H1 (cell line): ENCODE measurements at regions not wholly inside any gene's neighbourhood (a gene's known extent, or its start where the extent isn't known, plus 50 kb on each side); places are given as distances from the start of the nearest gene placed in this dataset.

ENCODE experiments used
- CTCF ChIA-PET: fragments of 300-600 bp; sonication (Branson Sonifier 250); formaldehyde crosslinking; loops from one replicate; lab custom pipeline; 2021; ENCODE audit not compliant: partially characterized antibody; lab: Charles Lee
- POLR2A ChIA-PET: fragments of 300-600 bp; sonication (Branson Sonifier 250); formaldehyde crosslinking; loops from one replicate; lab custom pipeline; 2021; ENCODE audit warnings: inconsistent platforms; ENCODE audit not compliant: partially characterized antibody; lab: Charles Lee
- DNase-seq, 2 experiments: peaks; one replicate each; pipeline versions ENCODE4 v3.0.0 to v3.0.0-alpha.2; 2010 to 2022; ENCODE audit warnings: low spot score in 2 of 2, low read depth in 1 of 2, mixed read lengths in 1 of 2
- FAIRE-seq: peaks from 2 replicates; lab custom pipeline; 2011; peaks lifted over from hg19 to GRCh38; lab: Jason Lieb, UNC
- H2AFZ ChIP-seq: 2 replicates; pipeline ENCODE4 v1.8.1; 2012; ENCODE audit warnings: low read length, inconsistent platforms
- H2AK5ac ChIP-seq: 2 replicates; pipeline ENCODE4 v1.6.1; 2013; ENCODE audit warnings: low read depth, low read length
- H2BK120ac ChIP-seq: replicated peaks from 2 replicates; pipeline ENCODE3; 2013; ENCODE audit warnings: low read depth, low read length, inconsistent platforms
- H2BK12ac ChIP-seq: 2 replicates; pipeline ENCODE4 v1.6.1; 2013; ENCODE audit warnings: low read depth, low read length
- H2BK15ac ChIP-seq: 2 replicates; pipeline ENCODE4 v1.6.1; 2013; ENCODE audit warnings: low read length
- H2BK20ac ChIP-seq: 2 replicates; pipeline ENCODE4 v1.6.1; 2013; ENCODE audit warnings: low read length
- H2BK5ac ChIP-seq: 2 replicates; pipeline ENCODE4 v1.6.1; 2013; ENCODE audit warnings: low read depth, low read length
- H3K14ac ChIP-seq: 2 replicates; pipeline ENCODE4 v1.6.1; 2013; ENCODE audit warnings: inconsistent platforms; ENCODE audit not compliant: insufficient read length
- H3K18ac ChIP-seq: 2 replicates; pipeline ENCODE4 v1.6.1; 2013; ENCODE audit warnings: low read length; ENCODE audit errors: extremely low read depth
- H3K23ac ChIP-seq: 2 replicates; pipeline ENCODE4 v1.6.1; 2013; ENCODE audit warnings: inconsistent platforms; ENCODE audit not compliant: insufficient read length
- H3K23me2 ChIP-seq: 2 replicates; pipeline ENCODE4 v1.6.1; 2013; ENCODE audit warnings: low read depth, low read length
- H3K27ac ChIP-seq: 2 replicates; pipeline ENCODE4 v1.6.1; 2011; ENCODE audit warnings: low read depth, low read length, inconsistent platforms
- H3K27me3 ChIP-seq, 4 experiments: replicated peaks in 1 of 4; 1 replicate in 1 of 4; 2 replicates in 3 of 4; pipeline versions ENCODE4 v1.6.1 to v1.8.1; 2011 to 2013; ENCODE audit warnings: low read length in 3 of 4, mild to moderate bottlenecking in 3 of 4, inconsistent platforms in 2 of 4, mixed read lengths in 2 of 4, moderate library complexity in 1 of 4; ENCODE audit not compliant: control insufficient read depth in 3 of 4, insufficient read depth in 3 of 4; ENCODE audit errors: extremely low read depth in 1 of 4
- H3K36me3 ChIP-seq, 4 experiments: 2 replicates each; pipeline versions ENCODE4 v1.6.1 to v1.8.1; 2011 to 2013; ENCODE audit warnings: mild to moderate bottlenecking in 4 of 4, low read length in 3 of 4, moderate library complexity in 2 of 4, control low read depth in 1 of 4, inconsistent platforms in 1 of 4; ENCODE audit not compliant: insufficient read depth in 4 of 4, control insufficient read depth in 2 of 4
- H3K4ac ChIP-seq: replicated peaks from 2 replicates; pipeline ENCODE3; 2013; ENCODE audit warnings: low read length, low read depth, mixed read lengths, inconsistent platforms; ENCODE audit not compliant: insufficient read length
- H3K4me1 ChIP-seq, 4 experiments: replicated peaks in 1 of 4; 1 replicate in 1 of 4; 2 replicates in 3 of 4; pipeline versions ENCODE4 v1.6.1 to v1.8.1; 2011 to 2013; ENCODE audit warnings: low read length in 3 of 4, inconsistent platforms in 2 of 4, mixed read lengths in 1 of 4; ENCODE audit not compliant: insufficient read depth in 4 of 4, control insufficient read depth in 3 of 4
- H3K4me2 ChIP-seq, 2 experiments: 2 replicates each; pipeline versions ENCODE4 v1.6.1 to v1.8.1; 2011 to 2013; ENCODE audit warnings: low read depth in 2 of 2, low read length in 2 of 2, control low read depth in 1 of 2, inconsistent platforms in 1 of 2, mild to moderate bottlenecking in 1 of 2; ENCODE audit not compliant: insufficient read depth in 1 of 2
- H3K4me3 ChIP-seq, 4 experiments: fragments of 200-600, 300-600 bp in 1 of 4; sonication (generic), shearing (Covaris generic), sonication (Bioruptor Twin) in 1 of 4; 2 replicates each; pipeline versions ENCODE4 v1.5.1 to v1.8.1; 2011 to 2016; ENCODE audit warnings: low read length in 4 of 4, low read depth in 3 of 4, control low read depth in 2 of 4, inconsistent platforms in 2 of 4, mild to moderate bottlenecking in 2 of 4, mixed read lengths in 1 of 4, moderate library complexity in 1 of 4; ENCODE audit not compliant: insufficient read depth in 2 of 4; ENCODE audit errors: extremely low read depth in 1 of 4
- H3K56ac ChIP-seq: replicated peaks from 2 replicates; pipeline ENCODE3; 2013; ENCODE audit warnings: low read depth, mild to moderate bottlenecking, mixed read lengths, low read length, inconsistent platforms; ENCODE audit not compliant: insufficient read length
- H3K79me1 ChIP-seq: 2 replicates; pipeline ENCODE4 v1.6.1; 2013; ENCODE audit warnings: low read depth, low read length, control low read depth
- H3K79me2 ChIP-seq, 2 experiments: 2 replicates each; pipeline versions ENCODE4 v1.6.1 to v1.8.1; 2012 to 2013; ENCODE audit warnings: low read length in 2 of 2, mild to moderate bottlenecking in 2 of 2, inconsistent platforms in 1 of 2; ENCODE audit not compliant: insufficient read depth in 2 of 2, control insufficient read depth in 1 of 2
- H3K9ac ChIP-seq, 4 experiments: replicated peaks in 1 of 4; 1 replicate in 1 of 4; 2 replicates in 3 of 4; pipeline versions ENCODE4 v1.6.1 to v1.8.1; 2011 to 2013; ENCODE audit warnings: low read depth in 3 of 4, low read length in 3 of 4, control low read depth in 2 of 4, mild to moderate bottlenecking in 2 of 4, moderate library complexity in 2 of 4, inconsistent platforms in 1 of 4; ENCODE audit errors: extremely low read depth in 1 of 4
- H3K9me3 ChIP-seq, 2 experiments: 2 replicates each; pipeline versions ENCODE4 v1.6.1 to v1.8.1; 2012 to 2013; ENCODE audit warnings: mild to moderate bottlenecking in 2 of 2, moderate library complexity in 2 of 2, control low read depth in 1 of 2, inconsistent platforms in 1 of 2, low read depth in 1 of 2, low read length in 1 of 2, mixed read lengths in 1 of 2; ENCODE audit not compliant: insufficient read depth in 2 of 2
- H4K20me1 ChIP-seq, 2 experiments: replicated peaks in 1 of 2; 2 replicates each; pipeline versions ENCODE3 to v1.8.1; 2011 to 2013; ENCODE audit warnings: inconsistent platforms in 2 of 2, low read length in 2 of 2, mild to moderate bottlenecking in 1 of 2; ENCODE audit not compliant: insufficient read depth in 2 of 2, control insufficient read depth in 1 of 2
- H4K5ac ChIP-seq: 2 replicates; pipeline ENCODE4 v1.6.1; 2013; ENCODE audit warnings: low read length, low read depth, mixed read lengths, inconsistent platforms; ENCODE audit not compliant: insufficient read length
- H4K8ac ChIP-seq: 2 replicates; pipeline ENCODE4 v1.8.0; 2013; ENCODE audit warnings: mild to moderate bottlenecking, moderate library complexity, low read length, inconsistent platforms; ENCODE audit not compliant: insufficient read depth; ENCODE audit errors: extremely low read depth
- H4K91ac ChIP-seq: replicated peaks from 2 replicates; pipeline ENCODE3; 2013; ENCODE audit warnings: low read length, mixed read lengths, inconsistent platforms; ENCODE audit not compliant: insufficient read length
- BCL11A ChIP-seq, 2 experiments: IDR thresholded peaks; one replicate each; pipeline ENCODE4 v1.6.1; 2011; ENCODE audit warnings: low read depth in 2 of 2, low read length in 2 of 2, mild to moderate bottlenecking in 2 of 2
- SUZ12 ChIP-seq: fragments of 200-600 bp; sonication (generic); IDR thresholded peaks from 2 replicates; pipeline ENCODE4 v1.6.1; 2012; ENCODE audit warnings: mild to moderate bottlenecking, inconsistent platforms, low read length, moderate library complexity, mixed read lengths
- TAF1 ChIP-seq: IDR thresholded peaks from 2 replicates; pipeline ENCODE4 v1.6.1; 2011; ENCODE audit warnings: mild to moderate bottlenecking, low read depth, low read length
- TCF12 ChIP-seq: IDR thresholded peaks from 2 replicates; pipeline ENCODE4 v1.6.1; 2011; ENCODE audit warnings: low read depth, mild to moderate bottlenecking, low read length
- ZNF274 ChIP-seq: IDR thresholded peaks from 2 replicates; pipeline ENCODE4 v1.7.0; 2012; ENCODE audit warnings: low read length, borderline replicate concordance; ENCODE audit errors: extremely low read depth

GRCh38 chr5:116880150-116880549 is 305.5 kb upstream of the SEMA6A start:
- Histone ChIP-seq H2BK120ac (no peak overlapping the region), H3K27me3 (no peaks in the 10 kb centered on the region; a peak in 1 of 7 replicates), H3K4me2 (no peak overlapping the region), H3K79me2 (no peaks in the 10 kb centered on the region), H4K91ac (no peak overlapping the region), H4K5ac (no peak overlapping the region), H3K56ac (no peak overlapping the region), H3K4ac (no peak overlapping the region), H3K18ac (no peak overlapping the region), H2BK5ac (no peak overlapping the region), H4K20me1 (no peaks in the 10 kb centered on the region), H4K8ac (no peak overlapping the region), H3K9me3 (peaks cover 0 to 5% of the 10 kb centered on the region in 2 experiments; a peak in 1 of 4 replicates), H3K14ac (no peak overlapping the region), H2BK12ac (no peak overlapping the region), H3K9ac (no peak overlapping the region), H3K23me2 (no peaks in the 10 kb centered on the region), H3K23ac (no peak overlapping the region), H2BK15ac (no peak overlapping the region), H3K36me3 (no peaks in the 10 kb centered on the region; a peak in 1 of 8 replicates), H2AFZ (no peak overlapping the region), H2AK5ac (no peak overlapping the region), H3K4me3 (no peak overlapping the region), H3K79me1 (no peaks in the 10 kb centered on the region), H2BK20ac (0 out of 2 replicates have a peak overlapping the region, but pooled peaks have one; percentile 10), H3K4me1 (peaks cover 0 to 2% (median 0%) of the 10 kb centered on the region in 4 experiments; a peak in 1 of 7 replicates), H3K27ac (no peak overlapping the region)
- POLR2A ChIA-PET, result no interaction called here
- CTCF ChIA-PET, result interaction anchor here (1.4 kb wide), 1 partner anchor 26 kb away, joined by 3 read pairs; no protein-coding TSS in a partner anchor
- FAIRE-seq (no peak), DNase-seq (no peak)
- TF ChIP-seq BCL11A (IDR thresholded peaks at IDR 0.05; ENCODE audit: low read depth in 2 of 2, low read length in 2 of 2) (no peak), ZNF274 (no peak), SUZ12 (no peak), TAF1 (no peak), TCF12 (no peak)
